ENCODE measurements at regions not wholly inside any gene's neighbourhood (a gene's known extent, or its start where the extent isn't known, plus 50 kb on each side); places are given as distances from the start of the nearest gene placed in this dataset.
"Not testable (repeated sequence)": the region's sequence is repeated elsewhere in the genome, so short reads cannot be mapped to it uniquely, and the experiment has no call there.

- H3K4me3 ChIP-seq; intact Hi-C loops (cut with DNase I); DNase-seq; H3K27me3 ChIP-seq; H3K9me3 ChIP-seq; ATAC-seq; H3K27ac ChIP-seq; H3K4me1 ChIP-seq; H3K36me3 ChIP-seq (replicated peaks in 1 of 2; ENCODE audit: insufficient read depth in 1 of 2, low read depth in 2 of 2): not testable (repeated sequence)
- 79 to 86% methylated on average over 6 of the region's 6 CpGs for WGBS, 2 donors
Observed at GRCh38 chr1:840592-840991, 83.1 kb upstream of the SAMD11 start.

GRCh38 chr1:841671-842425, 81.9 kb upstream of the SAMD11 start:
- H3K9me3 ChIP-seq; H3K27ac ChIP-seq; H3K36me3 ChIP-seq (replicated peaks in 1 of 2; ENCODE audit: insufficient read depth in 1 of 2, low read depth in 2 of 2); H3K27me3 ChIP-seq; H3K4me3 ChIP-seq; DNase-seq; ATAC-seq; H3K4me1 ChIP-seq; intact Hi-C loops (cut with DNase I): not testable (repeated sequence)
- 83 to 86% methylated on average over 7 to 9 of the region's 15 CpGs for WGBS, 2 donors

- H3K4me1 ChIP-seq; H3K36me3 ChIP-seq (replicated peaks in 1 of 2; ENCODE audit: insufficient read depth in 1 of 2, low read depth in 2 of 2); H3K27ac ChIP-seq; DNase-seq; intact Hi-C loops (cut with DNase I); H3K9me3 ChIP-seq; ATAC-seq; H3K27me3 ChIP-seq; H3K4me3 ChIP-seq: not testable (repeated sequence)
- 86 to 94% methylated on average over 1 to 10 of the region's 10 CpGs for WGBS, 2 donors
Observed at GRCh38 chr1:842799-843198, 80.9 kb upstream of the SAMD11 start.

GRCh38 chr1:843946-844345, 79.8 kb upstream of the SAMD11 start:
- DNase-seq, H3K4me1 ChIP-seq: not testable (repeated sequence)

GRCh38 chr1:844472-845026, 79.2 kb upstream of the SAMD11 start:
- DNase-seq (no peak), ATAC-seq (no peak)
- TF ChIP-seq CTCF (IDR thresholded peaks at IDR 0.05), result no peak
- no peak for TF ChIP-seq POLR2A (IDR thresholded peaks at IDR 0.05)
- H3K36me3 ChIP-seq (replicated peaks in 1 of 2; ENCODE audit: insufficient read depth in 1 of 2, low read depth in 2 of 2), result no peaks in the 10 kb centered on the region
- 81 to 84% methylated on average over 13 of the region's 13 CpGs for WGBS, 2 donors
- no peaks in the 10 kb centered on the region for H3K9me3 ChIP-seq
- H3K4me3 ChIP-seq, result no peak overlapping the region
- no peaks in the 10 kb centered on the region for H3K27me3 ChIP-seq
- no peak overlapping the region for H3K27ac ChIP-seq
- intact Hi-C loops (cut with DNase I), result no loop called here
- no peaks in the 10 kb centered on the region for H3K4me1 ChIP-seq

More at GRCh38 chr1:843946-844345, 79.8 kb upstream of the SAMD11 start:
- H3K27ac ChIP-seq; intact Hi-C loops (cut with DNase I); ATAC-seq; H3K36me3 ChIP-seq (replicated peaks in 1 of 2; ENCODE audit: insufficient read depth in 1 of 2, low read depth in 2 of 2); H3K27me3 ChIP-seq; H3K4me3 ChIP-seq; H3K9me3 ChIP-seq: not testable (repeated sequence)
- 91 to 92% methylated on average over 5 of the region's 5 CpGs for WGBS, 2 donors

GRCh38 chr1:845641-846040, 78.1 kb upstream of the SAMD11 start:
- H3K9me3 ChIP-seq; intact Hi-C loops (cut with DNase I); DNase-seq; H3K4me3 ChIP-seq; H3K36me3 ChIP-seq (replicated peaks in 1 of 2; ENCODE audit: insufficient read depth in 1 of 2, low read depth in 2 of 2); H3K27ac ChIP-seq; H3K4me1 ChIP-seq; ATAC-seq; H3K27me3 ChIP-seq: not testable (repeated sequence)
- 93% methylated on average over 3 of the region's 3 CpGs for WGBS, 2 donors

GRCh38 chr1:849873-850272, 73.8 kb upstream of the SAMD11 start:
- ATAC-seq; H3K4me3 ChIP-seq; H3K27ac ChIP-seq; H3K36me3 ChIP-seq (replicated peaks in 1 of 2; ENCODE audit: insufficient read depth in 1 of 2, low read depth in 2 of 2); intact Hi-C loops (cut with DNase I); DNase-seq; H3K9me3 ChIP-seq; H3K27me3 ChIP-seq; H3K4me1 ChIP-seq: not testable (repeated sequence)
- 70 to 92% methylated on average over 3 to 4 of the region's 4 CpGs for whole genome bisulfite sequencing, 2 donors

- 60 to 94% methylated on average over 1 to 4 of the region's 4 CpGs for WGBS, 2 donors
- H3K36me3 ChIP-seq (replicated peaks in 1 of 2; ENCODE audit: insufficient read depth in 1 of 2, low read depth in 2 of 2); H3K4me1 ChIP-seq; intact Hi-C loops (cut with DNase I); H3K9me3 ChIP-seq; ATAC-seq; DNase-seq; H3K4me3 ChIP-seq; H3K27me3 ChIP-seq; H3K27ac ChIP-seq: not testable (repeated sequence)
Observed at GRCh38 chr1:850318-850717, 73.4 kb upstream of the SAMD11 start.

GRCh38 chr1:851398-851797, 72.3 kb upstream of the SAMD11 start:
- WGBS, 2 donors, result 79% methylated on average over 12 of the region's 17 CpGs; no CpG with 5 or more reads in 1 of the 2 donors
- H3K4me3 ChIP-seq; H3K27ac ChIP-seq; DNase-seq; ATAC-seq; H3K9me3 ChIP-seq; intact Hi-C loops (cut with DNase I); H3K4me1 ChIP-seq; H3K36me3 ChIP-seq (replicated peaks in 1 of 2; ENCODE audit: insufficient read depth in 1 of 2, low read depth in 2 of 2); H3K27me3 ChIP-seq: not testable (repeated sequence)

GRCh38 chr1:851841-852240, 71.9 kb upstream of the SAMD11 start:
- H3K27ac ChIP-seq; ATAC-seq; DNase-seq; H3K9me3 ChIP-seq; H3K4me3 ChIP-seq; intact Hi-C loops (cut with DNase I); H3K27me3 ChIP-seq; H3K36me3 ChIP-seq (replicated peaks in 1 of 2; ENCODE audit: insufficient read depth in 1 of 2, low read depth in 2 of 2); H3K4me1 ChIP-seq: not testable (repeated sequence)
- WGBS, 2 donors, result 81 to 90% methylated on average over 7 to 9 of the region's 9 CpGs

Data from body of pancreas (tissue), 4 donors.